SIG-M5 treated with dmso at 0.1 percent for 504 hours (cell line): ENCODE measurements at regions not wholly inside any gene's neighbourhood (a gene's known extent, or its start where the extent isn't known, plus 50 kb on each side); places are given as distances from the start of the nearest gene placed in this dataset.

Experiments
- DNase-seq: peaks from one replicate; lab custom pipeline; 2025; ENCODE audit not compliant: unreplicated experiment; lab: John Stamatoyannopoulos, UW

DNA sequence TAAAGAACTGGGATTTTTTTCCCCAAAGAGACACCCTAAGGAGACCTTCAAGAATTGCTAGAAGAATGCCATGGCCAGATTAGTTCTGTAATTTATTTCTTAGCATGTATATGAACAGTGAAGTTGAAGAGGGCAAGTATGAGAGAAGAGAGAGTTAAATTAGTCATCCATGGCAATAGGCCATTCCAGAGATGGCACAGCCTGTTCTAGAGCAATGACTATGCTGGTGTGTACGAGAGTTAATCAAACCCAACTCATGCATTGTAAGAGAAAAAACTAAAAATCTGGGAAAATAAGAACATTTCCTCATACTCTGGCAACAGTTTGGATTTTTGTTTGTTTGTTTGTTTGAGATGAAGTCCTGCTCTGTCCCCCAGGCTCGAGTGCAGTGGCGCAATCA is 112.1 kb upstream of the PIK3C3 start:
- DNase-seq: no peak

GRCh38 chr18:41829647-41830516 is 125.2 kb upstream of the PIK3C3 start:
- DNase-seq: no peak

DNA sequence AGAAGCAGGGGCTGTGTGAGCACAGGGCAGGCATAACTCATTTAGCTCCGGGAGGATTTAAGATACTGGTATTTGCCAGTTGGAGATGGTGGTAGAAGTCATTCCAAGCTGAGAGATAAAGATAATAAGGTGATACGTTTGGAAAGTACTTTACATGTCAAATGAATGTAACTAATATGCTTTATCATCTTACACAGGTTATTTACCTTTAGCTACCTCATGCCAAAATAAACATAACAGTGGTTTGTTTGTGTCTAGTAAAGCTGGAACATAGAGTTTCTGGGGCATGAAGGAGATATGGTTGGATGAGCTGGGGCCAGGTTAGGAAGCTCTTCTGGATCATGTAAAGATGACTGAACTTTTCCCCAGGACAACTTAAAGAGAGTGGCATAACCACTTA is 126.9 kb upstream of the PIK3C3 start:
- no peak for DNase-seq

- no peak for DNase-seq
Measured at GRCh38 chr18:41820784-41821183, 134.2 kb upstream of the PIK3C3 start.

GRCh38 chr18:41818381-41819355 is 136.4 kb upstream of the PIK3C3 start:
- DNase-seq: no peak

- DNase-seq: no peak
Measured at GRCh38 chr18:41814651-41815050, 140.4 kb upstream of the PIK3C3 start.

DNA sequence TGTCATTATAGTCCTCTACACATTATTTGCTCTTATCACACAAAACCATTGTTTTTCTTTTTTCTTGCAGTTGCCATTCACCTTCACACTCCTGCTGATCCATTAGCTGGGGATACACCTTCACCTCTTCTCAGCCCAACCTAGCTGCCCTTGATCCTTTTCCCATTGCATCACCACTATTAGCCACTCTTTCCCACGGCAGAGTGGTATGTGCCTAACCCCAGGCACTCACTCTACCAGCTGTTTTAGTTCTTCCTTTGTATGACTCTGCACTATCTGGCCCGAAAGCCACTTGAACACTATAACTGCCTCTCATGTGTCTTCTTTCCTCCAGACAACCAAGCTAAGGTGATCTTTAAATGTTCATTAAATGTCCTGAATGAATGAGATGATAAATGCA is 145.4 kb upstream of the PIK3C3 start:
- no peak for DNase-seq

GRCh38 chr18:41805341-41805740 is 149.7 kb upstream of the PIK3C3 start:
- no peak for DNase-seq

- DNase-seq: no peak
Measured at GRCh38 chr18:41798879-41799278, 156.2 kb upstream of the PIK3C3 start.

DNA sequence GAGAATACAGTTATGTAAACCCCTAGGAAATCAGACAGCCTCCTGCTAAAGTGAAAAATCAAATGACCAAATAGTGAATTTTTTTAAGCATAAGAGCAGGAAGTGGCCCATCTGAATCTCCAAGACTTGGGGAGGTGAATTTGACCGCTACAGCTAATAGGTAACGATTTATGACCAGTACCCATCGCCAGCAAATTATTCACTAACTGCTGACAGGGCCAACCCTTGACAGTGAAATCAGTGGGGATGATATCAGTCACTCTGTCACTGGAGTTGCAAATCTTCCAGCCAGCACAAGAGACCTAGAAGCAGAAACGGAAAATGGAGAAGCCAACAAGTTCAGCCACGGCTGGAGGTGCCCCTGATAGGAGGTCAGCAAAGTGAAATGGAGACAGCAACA is 164.3 kb upstream of the PIK3C3 start:
- no peak for DNase-seq

GRCh38 chr18:41789001-41789400 is 166.0 kb upstream of the PIK3C3 start:
- DNase-seq: no peak

DNA sequence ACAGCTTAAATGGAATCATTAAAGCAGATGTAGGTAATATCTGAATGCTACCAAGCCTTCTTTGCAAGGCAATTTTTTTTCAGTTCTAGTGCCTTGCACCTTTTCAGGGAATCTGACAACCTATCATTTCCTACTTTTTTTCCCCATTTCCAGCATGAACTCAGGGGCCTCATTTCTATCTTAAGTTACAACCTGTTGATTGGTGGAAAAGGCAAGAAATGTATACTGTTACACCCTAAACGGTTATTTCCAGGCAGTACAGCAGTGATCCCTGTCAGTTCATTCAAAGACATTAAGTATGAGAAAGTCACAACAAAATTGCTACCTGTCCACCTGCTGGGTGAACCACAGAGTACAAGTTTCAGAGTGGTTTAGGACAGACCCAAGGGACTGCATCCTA is 171.2 kb upstream of the PIK3C3 start:
- DNase-seq: no peak

DNA sequence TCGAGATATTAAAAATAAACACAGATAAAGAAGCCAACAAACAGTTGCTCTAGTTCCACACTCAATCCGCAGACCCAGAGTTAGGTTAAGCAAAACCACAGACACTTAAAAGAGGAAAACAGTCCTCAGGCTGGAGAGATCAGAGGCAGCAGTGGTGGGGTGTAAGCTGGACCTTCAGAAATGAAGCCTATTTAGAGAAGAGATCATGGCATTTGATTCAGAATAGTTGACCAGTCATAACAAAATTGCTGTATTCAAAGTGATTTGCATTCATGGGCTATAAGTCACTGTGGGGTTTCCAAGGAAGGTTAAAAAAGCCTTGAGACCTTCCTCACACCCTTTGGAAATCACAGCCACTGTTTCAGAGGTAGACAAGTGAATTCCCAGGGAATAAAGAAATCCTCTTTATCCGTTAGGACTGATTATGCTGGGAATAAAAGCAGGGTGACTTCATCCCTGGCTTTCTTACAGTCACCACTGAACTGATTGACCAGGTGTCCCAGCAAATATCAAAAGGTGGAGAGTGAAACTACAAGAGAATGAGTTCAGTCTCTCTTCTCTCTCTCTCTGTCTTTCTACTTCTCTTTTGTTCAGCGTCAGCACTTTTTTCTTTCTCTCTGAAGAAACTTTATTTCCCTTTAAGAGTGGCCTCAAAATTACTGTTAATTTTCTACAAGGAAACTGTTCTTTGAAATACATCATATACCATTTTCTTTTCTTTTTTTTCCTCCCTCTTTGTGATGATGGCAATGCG is 171.8 kb upstream of the PIK3C3 start:
- no peak for DNase-seq

- DNase-seq: no peak
Measured at GRCh38 chr18:41771973-41772372, 183.1 kb upstream of the PIK3C3 start.

DNA sequence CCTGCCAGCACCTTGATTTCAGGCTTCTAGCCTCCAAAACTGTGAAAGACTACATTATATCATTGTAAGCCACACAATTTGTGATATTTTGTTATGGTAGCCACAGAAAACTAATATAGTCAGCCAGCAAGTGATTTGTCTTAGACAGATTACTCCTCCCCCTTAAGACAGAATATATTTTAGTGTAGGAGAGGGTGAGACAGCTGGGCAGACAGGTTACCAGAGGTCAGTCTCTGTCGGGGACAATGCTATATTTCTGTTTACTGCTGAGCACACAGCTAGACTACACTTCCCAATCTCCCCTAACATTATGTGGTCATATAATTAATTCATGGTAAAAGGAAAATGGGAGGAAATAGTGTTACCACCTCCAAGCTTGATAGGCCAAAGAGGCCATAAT is 185.8 kb upstream of the PIK3C3 start:
- DNase-seq: no peak

GRCh38 chr18:41768467-41768866 is 186.6 kb upstream of the PIK3C3 start:
- DNase-seq: no peak

DNA sequence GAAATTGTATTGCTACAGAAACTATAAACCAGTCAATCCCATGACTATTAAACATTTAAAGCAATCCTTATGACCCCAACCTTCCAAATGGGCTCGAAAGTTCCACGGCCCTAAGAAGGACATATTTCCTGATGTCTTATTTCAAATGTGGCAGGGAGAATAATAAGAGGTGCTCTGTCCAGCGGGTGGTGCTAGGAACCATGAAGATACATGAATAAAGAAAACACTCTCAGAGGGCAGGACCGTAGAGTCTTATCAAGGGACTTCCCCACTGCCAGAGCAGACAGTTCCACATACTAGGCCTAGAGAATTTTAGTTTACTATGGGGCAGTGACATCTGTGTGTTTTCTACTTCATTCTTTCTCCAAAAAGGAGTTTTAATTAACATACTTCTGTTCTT is 187.1 kb upstream of the PIK3C3 start:
- DNase-seq: no peak

DNA sequence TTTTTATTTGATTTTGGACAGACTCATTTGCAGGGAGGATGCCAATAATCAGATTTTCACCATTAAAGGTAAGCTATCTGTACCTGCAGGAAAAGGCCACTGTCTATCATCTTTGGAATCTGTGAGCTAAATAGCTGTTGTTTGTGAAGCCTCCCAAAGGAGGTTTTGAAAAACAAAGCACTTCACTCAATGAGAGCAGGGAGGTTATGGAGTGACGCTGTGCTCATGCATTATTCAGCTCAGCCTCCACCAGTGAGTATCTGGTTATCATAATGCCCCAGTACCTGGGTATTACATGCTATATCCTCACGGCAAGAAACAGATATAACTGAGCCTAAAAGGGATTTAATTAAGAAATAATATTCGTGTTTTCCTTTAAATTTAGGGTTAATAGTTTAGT is 189.6 kb upstream of the PIK3C3 start:
- no peak for DNase-seq

DNA sequence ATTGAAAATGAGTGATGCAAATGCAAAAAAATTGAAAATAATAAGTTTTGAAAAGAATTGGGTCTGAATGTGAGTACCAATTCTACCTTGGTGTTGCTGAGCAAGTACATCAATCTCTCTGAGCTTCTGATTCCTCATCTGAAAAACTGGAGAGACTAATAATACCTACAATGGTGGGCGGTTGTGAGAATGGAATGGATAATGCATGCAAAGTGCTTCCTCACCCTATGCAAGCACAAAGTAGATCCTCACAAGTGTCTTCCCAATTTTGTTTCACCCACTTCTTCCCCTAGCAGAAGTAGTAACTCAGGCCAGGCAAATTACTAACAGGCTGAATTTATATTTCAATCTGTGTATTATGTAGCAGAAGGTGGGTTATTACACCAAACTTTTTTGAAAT is 191.7 kb upstream of the PIK3C3 start:
- no peak for DNase-seq

- DNase-seq: no peak
Measured at GRCh38 chr18:41761333-41762018, 193.6 kb upstream of the PIK3C3 start.

DNA sequence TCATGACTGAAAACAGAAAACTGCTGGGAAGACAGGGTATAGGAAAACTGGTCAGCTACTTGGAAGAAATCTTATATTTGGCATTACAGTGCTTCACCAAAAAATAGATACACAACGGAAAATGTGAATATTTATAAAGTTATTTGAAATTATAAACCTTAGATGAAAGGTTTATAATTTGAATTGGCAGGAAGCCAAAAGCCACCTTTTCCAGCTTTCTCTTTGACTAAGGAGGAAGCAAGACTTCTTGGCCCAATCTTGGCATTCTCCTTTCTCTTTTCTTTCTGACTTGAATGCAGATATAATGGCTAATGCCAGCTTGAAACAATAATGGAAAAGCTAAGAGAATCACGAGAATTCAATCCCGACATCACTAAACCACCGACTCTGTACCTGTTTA is 196.5 kb upstream of the PIK3C3 start:
- DNase-seq: no peak
